ENCODE measurements at regions not wholly inside any gene's neighbourhood (a gene's known extent, or its start where the extent isn't known, plus 50 kb on each side); places are given as distances from the start of the nearest gene placed in this dataset.

DNA sequence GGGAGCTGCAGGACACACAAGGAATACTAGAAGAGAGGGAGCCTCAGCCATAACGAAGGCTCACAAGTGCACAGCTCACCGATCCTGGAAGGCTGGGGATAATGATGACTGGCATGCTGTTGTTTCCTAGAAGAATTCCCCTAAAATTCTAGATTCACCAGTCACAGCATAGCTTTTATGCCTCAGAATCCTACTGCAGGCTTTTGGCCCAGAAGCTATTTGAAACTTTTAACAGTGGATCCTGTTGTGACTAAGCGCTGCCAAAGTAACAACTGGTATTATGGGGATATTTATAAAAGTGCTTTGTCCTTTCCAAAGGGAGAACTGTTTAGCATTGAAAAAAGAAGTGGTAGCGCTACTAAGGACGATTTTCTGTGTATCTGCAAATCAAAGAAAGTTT lies 214.1 kb upstream of the PELI2 start:
- TF ChIP-seq, protein P1, sequence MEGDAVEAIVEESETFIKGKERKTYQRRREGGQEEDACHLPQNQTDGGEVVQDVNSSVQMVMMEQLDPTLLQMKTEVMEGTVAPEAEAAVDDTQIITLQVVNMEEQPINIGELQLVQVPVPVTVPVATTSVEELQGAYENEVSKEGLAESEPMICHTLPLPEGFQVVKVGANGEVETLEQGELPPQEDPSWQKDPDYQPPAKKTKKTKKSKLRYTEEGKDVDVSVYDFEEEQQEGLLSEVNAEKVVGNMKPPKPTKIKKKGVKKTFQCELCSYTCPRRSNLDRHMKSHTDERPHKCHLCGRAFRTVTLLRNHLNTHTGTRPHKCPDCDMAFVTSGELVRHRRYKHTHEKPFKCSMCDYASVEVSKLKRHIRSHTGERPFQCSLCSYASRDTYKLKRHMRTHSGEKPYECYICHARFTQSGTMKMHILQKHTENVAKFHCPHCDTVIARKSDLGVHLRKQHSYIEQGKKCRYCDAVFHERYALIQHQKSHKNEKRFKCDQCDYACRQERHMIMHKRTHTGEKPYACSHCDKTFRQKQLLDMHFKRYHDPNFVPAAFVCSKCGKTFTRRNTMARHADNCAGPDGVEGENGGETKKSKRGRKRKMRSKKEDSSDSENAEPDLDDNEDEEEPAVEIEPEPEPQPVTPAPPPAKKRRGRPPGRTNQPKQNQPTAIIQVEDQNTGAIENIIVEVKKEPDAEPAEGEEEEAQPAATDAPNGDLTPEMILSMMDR (IDR thresholded peaks at IDR 0.05; ENCODE audit: control insufficient read depth, insufficient read depth, low read depth, low read length, missing control alignments), result no peak
- no peak overlapping the region for H3K4me3 ChIP-seq (ENCODE audit: control insufficient read depth, low read depth, low read length)
- no peak for DNase-seq (ENCODE audit: low read depth)

DNA sequence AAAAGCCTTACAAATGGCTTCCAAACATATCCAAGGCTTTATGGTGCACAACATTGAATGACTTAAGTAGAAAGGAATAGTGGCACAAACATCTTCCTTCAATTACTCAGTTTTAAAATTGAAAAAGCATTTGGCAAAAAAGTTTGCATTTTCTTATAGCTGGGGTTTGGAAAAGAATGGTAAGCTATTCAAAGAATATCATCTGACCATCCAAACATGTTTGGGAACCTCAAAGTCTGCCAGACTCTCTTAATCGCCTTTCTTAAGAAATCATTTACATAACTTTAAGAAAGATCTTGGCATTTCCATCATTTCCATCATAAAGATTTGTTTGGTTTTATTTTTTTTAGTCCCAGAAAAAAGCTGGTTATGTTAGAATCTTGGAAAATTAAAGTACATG lies 210.1 kb upstream of the PELI2 start:
- TF ChIP-seq, protein P1 (IDR thresholded peaks at IDR 0.05; ENCODE audit: control insufficient read depth, insufficient read depth, low read depth, low read length, missing control alignments), result no peak

DNA sequence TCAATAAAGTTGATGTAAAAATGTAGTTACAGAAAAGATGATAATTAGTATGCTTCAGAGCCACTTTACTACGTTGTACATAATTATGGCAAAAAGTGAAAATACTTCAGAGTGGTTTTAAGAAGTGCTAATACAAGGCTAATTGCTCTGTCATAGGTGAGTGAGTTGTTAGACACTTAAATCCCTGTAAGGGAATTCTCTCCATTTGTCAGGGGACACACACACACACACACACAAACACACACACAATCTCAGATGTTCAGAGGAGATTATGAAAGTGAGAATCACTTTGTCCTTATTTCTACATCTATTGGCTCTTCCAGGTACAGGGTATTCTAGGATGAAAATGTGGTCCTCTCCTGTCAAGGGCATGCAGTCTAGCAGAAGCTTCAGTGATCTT lies 208.3 kb upstream of the PELI2 start:
- no peak overlapping the region for H3K4me3 ChIP-seq (ENCODE audit: control insufficient read depth, low read depth, low read length)
- DNase-seq (ENCODE audit: low read depth), result no peak
- TF ChIP-seq, protein P1 (IDR thresholded peaks at IDR 0.05; ENCODE audit: control insufficient read depth, insufficient read depth, low read depth, low read length, missing control alignments), result no peak

More for the DNA sequence above, 210.1 kb upstream of the PELI2 start:
- DNase-seq (ENCODE audit: low read depth), result no peak
- H3K4me3 ChIP-seq (ENCODE audit: control insufficient read depth, low read depth, low read length), result no peak overlapping the region

DNA sequence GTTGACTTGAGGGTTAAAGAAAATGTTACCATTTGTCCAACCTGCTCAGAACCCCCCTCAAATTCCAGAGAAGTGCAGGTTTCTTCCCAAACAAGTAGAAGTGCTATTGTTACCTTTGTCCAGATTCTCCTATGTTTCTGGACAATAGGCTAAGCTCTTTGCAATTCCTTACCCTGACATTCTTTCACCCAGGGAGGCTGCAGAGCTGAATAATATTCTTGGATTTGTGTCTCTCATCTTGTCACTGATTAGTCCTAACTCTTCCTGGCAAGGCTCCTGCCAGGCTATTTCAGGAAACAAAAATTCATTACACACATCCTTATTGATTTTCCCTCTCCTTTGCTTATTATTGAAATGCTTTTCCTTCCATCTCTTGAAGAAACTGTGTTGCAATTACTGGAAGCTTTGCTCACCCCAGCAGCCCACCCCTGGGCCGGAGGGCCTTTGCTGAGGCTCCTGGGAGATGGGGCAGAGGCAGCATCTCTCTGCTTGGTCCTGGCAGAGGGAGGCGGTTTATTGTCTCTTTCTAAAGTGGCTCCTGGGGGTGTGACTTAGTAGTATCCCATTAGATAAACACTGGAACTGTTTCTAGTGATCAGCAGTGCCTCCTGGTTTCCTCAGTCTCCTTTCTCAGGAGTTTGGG lies 207.5 kb upstream of the PELI2 start:
- DNase-seq (ENCODE audit: low read depth), result no peak
- H3K4me3 ChIP-seq (ENCODE audit: control insufficient read depth, low read depth, low read length), result no peak overlapping the region
- TF ChIP-seq, protein P1 (IDR thresholded peaks at IDR 0.05; ENCODE audit: control insufficient read depth, insufficient read depth, low read depth, low read length, missing control alignments), result no peak

DNA sequence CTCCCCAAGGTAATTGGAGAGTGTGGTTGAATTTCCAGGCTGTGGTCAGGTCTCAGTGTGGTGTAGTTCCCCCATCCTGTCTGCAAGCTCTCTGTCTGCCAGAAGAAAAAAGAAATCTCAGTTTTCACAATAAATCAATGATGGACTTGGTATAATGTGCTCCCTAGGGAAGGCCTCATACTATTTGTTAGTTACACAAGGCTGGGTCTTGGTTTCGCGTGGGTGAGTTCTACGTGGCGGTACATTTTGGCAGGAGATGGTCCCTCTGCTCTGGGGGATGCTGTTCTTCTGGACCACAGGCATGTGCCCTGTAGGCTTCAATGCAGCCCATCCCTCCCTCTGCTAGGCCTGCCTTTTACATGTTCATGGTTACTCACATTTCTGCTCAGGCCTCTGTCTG lies 206.4 kb upstream of the PELI2 start:
- DNase-seq (ENCODE audit: low read depth), result peak; percentile 37
- TF ChIP-seq, protein P1 (IDR thresholded peaks at IDR 0.05; ENCODE audit: control insufficient read depth, insufficient read depth, low read depth, low read length, missing control alignments), result no peak
- H3K4me3 ChIP-seq (ENCODE audit: control insufficient read depth, low read depth, low read length), result no peak overlapping the region

DNA sequence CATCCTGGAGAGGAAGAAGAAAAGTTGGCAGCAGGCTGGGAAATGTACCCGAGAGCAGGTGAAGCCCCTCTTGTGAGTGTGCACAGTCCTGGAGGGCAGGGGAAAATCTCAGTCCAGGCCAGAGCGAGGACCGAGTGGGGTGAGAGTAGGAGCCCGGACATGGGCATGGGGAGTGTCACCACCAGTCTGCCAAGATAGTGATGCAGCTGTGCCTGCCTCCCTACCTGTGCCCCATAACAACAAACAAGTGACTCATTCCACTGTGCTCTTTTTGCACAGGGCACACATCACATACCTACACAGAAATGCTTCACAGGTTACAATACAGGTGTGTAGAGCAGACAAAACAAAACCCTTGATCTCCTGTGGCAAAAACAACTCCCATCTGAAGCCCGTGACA lies 205.9 kb upstream of the PELI2 start:
- DNase-seq (ENCODE audit: low read depth), result no peak
- TF ChIP-seq, protein P1 (IDR thresholded peaks at IDR 0.05; ENCODE audit: control insufficient read depth, insufficient read depth, low read depth, low read length, missing control alignments), result no peak
- H3K4me3 ChIP-seq (ENCODE audit: control insufficient read depth, low read depth, low read length), result no peak overlapping the region

Measured in AG09309 (cell line).